GM21381 (cell line): ENCODE measurements at regions not wholly inside any gene's neighbourhood (a gene's known extent, or its start where the extent isn't known, plus 50 kb on each side); places are given as distances from the start of the nearest gene placed in this dataset.
"Not testable (repeated sequence)": the region's sequence is repeated elsewhere in the genome, so short reads cannot be mapped to it uniquely, and the experiment has no call there.

Experiments used
- ATAC-seq: cut with Tn5 transposase; IDR thresholded peaks from one replicate; pipeline ENCODE4 v1.9.1; 2021; ENCODE audit warnings: mild to moderate bottlenecking, moderate library complexity; ENCODE audit not compliant: unreplicated experiment

- ATAC-seq = no peak
Measured at GRCh38 chr12:89073659-89074058, 278.6 kb downstream of the DUSP6 start.

- no peak for ATAC-seq
Measured at GRCh38 chr12:89073027-89073398, 279.3 kb downstream of the DUSP6 start.

GRCh38 chr12:89072294-89073026 lies 279.8 kb downstream of the DUSP6 start:
- ATAC-seq = no peak

GRCh38 chr12:89070603-89071002 lies 281.7 kb downstream of the DUSP6 start:
- ATAC-seq = no peak

- no peak for ATAC-seq
Measured at GRCh38 chr12:89069431-89069830, 282.9 kb downstream of the DUSP6 start.

- no peak for ATAC-seq
Measured at GRCh38 chr12:89067421-89068187, 284.7 kb downstream of the DUSP6 start.

- no peak for ATAC-seq
Measured at GRCh38 chr12:89064780-89065179, 287.5 kb downstream of the DUSP6 start.

GRCh38 chr12:89064151-89064550 lies 288.1 kb downstream of the DUSP6 start:
- ATAC-seq = no peak

GRCh38 chr12:89062996-89063395 lies 289.3 kb downstream of the DUSP6 start:
- ATAC-seq = no peak

GRCh38 chr12:89059721-89060541 lies 292.4 kb downstream of the DUSP6 start:
- ATAC-seq = no peak

GRCh38 chr12:89059056-89059455 lies 293.2 kb downstream of the DUSP6 start:
- ATAC-seq = no peak

GRCh38 chr12:89058402-89058801 lies 293.9 kb downstream of the DUSP6 start:
- ATAC-seq = no peak

- not testable (repeated sequence) for ATAC-seq
Measured at GRCh38 chr12:89053817-89054216, 298.5 kb downstream of the DUSP6 start.

- ATAC-seq = no peak
Measured at GRCh38 chr12:89051065-89051677, 301.1 kb downstream of the DUSP6 start.

- no peak for ATAC-seq
Measured at GRCh38 chr12:89047856-89048418, 304.4 kb downstream of the DUSP6 start.

GRCh38 chr12:89041078-89041477 lies 311.2 kb downstream of the DUSP6 start:
- no peak for ATAC-seq

- ATAC-seq = peak; percentile 98
Measured at GRCh38 chr12:89040146-89040964, 311.9 kb downstream of the DUSP6 start.

GRCh38 chr12:89038831-89039512 lies 313.3 kb downstream of the DUSP6 start:
- ATAC-seq = peak; percentile 34

- no peak for ATAC-seq
Measured at GRCh38 chr12:89033062-89033461, 319.2 kb downstream of the DUSP6 start.
